RWPE2 (cell line): ENCODE measurements at regions not wholly inside any gene's neighbourhood (a gene's known extent, or its start where the extent isn't known, plus 50 kb on each side); places are given as distances from the start of the nearest gene placed in this dataset.

Experiments
- ATAC-seq: fragments of 200-7000 bp; cut with Tn5 transposase; 3 replicates; pipeline ENCODE4 v1.9.1; 2021; ENCODE audit warnings: low read depth
- DNase-seq: peaks from one replicate; pipeline ENCODE4 v3.0.0-alpha.2; 2020; ENCODE audit warnings: low spot score
- H3K27ac ChIP-seq: fragments of 450-650 bp; 2 replicates; pipeline ENCODE4 v1.5.1; 2017; ENCODE audit warnings: mild to moderate bottlenecking; ENCODE audit not compliant: poor library complexity, severe bottlenecking
- H3K27me3 ChIP-seq: fragments of 250-450 bp; sonication (Bioruptor Pico); 2 replicates; pipeline ENCODE4 v1.5.1; 2021; ENCODE audit warnings: mild to moderate bottlenecking, moderate library complexity; ENCODE audit not compliant: insufficient read depth, poor library complexity, severe bottlenecking
- H3K36me3 ChIP-seq: fragments of 250-450 bp; sonication (Bioruptor Pico); 2 replicates; pipeline ENCODE4 v1.5.1; 2020; ENCODE audit warnings: low read depth, mild to moderate bottlenecking, moderate library complexity
- H3K4me1 ChIP-seq: fragments of 250-450 bp; sonication (Bioruptor Pico); 2 replicates; pipeline ENCODE4 v1.5.1; 2021; ENCODE audit warnings: mild to moderate bottlenecking, moderate library complexity; ENCODE audit not compliant: insufficient read depth, poor library complexity, severe bottlenecking
- H3K4me3 ChIP-seq: fragments of 250-450 bp; sonication (Bioruptor Pico); 2 replicates; pipeline ENCODE4 v1.5.1; 2021; ENCODE audit warnings: mild to moderate bottlenecking, moderate library complexity; ENCODE audit not compliant: severe bottlenecking
- H3K9me3 ChIP-seq: fragments of 250-450 bp; sonication (Bioruptor Pico); 2 replicates; pipeline ENCODE4 v1.5.1; 2021; ENCODE audit warnings: mild to moderate bottlenecking, moderate library complexity; ENCODE audit not compliant: severe bottlenecking
- TF ChIP-seq, protein P1 (sequence below): fragments of 450-650 bp; IDR thresholded peaks from one replicate; pipeline ENCODE4 v1.5.1; 2017; ENCODE audit warnings: mild to moderate bottlenecking, moderate library complexity; ENCODE audit not compliant: poor library complexity, severe bottlenecking

DNA sequence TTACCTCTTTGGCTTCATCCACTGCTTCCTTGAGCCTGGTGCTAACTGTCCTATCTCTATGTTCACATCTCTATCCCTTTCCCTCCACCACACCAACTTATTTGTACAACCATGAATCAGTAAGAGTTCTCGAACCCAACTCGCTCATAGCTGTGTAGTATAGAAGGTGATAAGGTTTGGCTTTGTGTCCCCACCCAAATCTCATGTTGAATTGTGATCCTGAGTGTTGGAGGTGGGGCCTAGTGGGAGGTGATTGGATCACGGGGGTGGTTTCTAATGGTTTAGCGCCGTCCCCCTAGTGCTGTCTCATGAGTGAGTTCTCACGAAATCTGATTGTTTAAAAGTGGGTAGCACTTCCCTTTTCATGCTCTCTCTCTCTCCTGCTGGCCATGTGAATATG lies 235.6 kb upstream of the FMN2 start:
- no peaks in the 10 kb centered on the region for H3K27me3 ChIP-seq
- no peaks in the 10 kb centered on the region for H3K36me3 ChIP-seq
- DNase-seq (no peak), ATAC-seq (no peak)
- no peaks in the 10 kb centered on the region for H3K4me1 ChIP-seq
- H3K27ac ChIP-seq = no peak overlapping the region
- no peak overlapping the region for H3K4me3 ChIP-seq
- TF ChIP-seq, protein P1, sequence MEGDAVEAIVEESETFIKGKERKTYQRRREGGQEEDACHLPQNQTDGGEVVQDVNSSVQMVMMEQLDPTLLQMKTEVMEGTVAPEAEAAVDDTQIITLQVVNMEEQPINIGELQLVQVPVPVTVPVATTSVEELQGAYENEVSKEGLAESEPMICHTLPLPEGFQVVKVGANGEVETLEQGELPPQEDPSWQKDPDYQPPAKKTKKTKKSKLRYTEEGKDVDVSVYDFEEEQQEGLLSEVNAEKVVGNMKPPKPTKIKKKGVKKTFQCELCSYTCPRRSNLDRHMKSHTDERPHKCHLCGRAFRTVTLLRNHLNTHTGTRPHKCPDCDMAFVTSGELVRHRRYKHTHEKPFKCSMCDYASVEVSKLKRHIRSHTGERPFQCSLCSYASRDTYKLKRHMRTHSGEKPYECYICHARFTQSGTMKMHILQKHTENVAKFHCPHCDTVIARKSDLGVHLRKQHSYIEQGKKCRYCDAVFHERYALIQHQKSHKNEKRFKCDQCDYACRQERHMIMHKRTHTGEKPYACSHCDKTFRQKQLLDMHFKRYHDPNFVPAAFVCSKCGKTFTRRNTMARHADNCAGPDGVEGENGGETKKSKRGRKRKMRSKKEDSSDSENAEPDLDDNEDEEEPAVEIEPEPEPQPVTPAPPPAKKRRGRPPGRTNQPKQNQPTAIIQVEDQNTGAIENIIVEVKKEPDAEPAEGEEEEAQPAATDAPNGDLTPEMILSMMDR = no peak
- no peaks in the 10 kb centered on the region for H3K9me3 ChIP-seq

DNA sequence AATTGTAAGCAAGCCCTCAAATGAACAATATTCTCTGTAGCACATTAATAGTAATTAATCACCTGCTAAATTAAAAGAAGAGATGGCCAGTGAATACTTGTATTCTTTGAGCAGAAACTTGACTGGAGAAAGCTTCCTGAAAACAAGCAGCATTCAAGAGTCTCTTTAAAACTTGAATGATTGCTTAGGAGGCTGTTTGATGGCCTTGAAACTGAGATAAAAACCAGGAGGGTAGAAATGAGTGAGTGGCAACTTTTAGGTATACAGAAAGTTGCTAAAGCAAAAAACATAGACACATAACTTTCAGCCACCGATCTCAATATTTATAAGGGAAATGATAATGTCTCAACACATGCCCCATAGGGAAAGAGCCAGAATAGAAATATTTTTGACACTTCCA lies 234.8 kb upstream of the FMN2 start:
- TF ChIP-seq, protein P1 = no peak
- H3K27me3 ChIP-seq = no peaks in the 10 kb centered on the region
- no peak overlapping the region for H3K4me3 ChIP-seq
- H3K36me3 ChIP-seq = no peaks in the 10 kb centered on the region
- ATAC-seq (no peak), DNase-seq (no peak)
- H3K4me1 ChIP-seq = no peaks in the 10 kb centered on the region
- no peaks in the 10 kb centered on the region for H3K9me3 ChIP-seq
- H3K27ac ChIP-seq = no peak overlapping the region

DNA sequence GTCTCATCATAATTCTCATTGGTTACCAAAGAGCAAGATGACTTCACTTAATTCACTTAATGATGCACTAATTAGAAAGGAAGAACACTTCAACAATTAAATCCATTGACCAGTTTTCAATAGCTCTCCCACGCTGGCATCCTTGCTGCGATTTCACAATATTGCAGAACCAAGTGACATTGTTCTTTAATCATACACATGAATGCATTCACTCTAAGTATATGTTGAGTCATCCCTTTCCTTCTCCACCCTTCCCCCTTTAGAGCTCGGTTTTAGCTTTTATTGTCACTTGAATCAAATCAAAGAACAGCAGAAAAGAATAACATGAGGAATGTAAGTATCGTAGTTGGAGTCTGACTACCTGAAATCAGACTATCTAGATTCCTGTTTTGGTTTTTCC lies 233.6 kb upstream of the FMN2 start:
- no peaks in the 10 kb centered on the region for H3K4me1 ChIP-seq
- H3K27ac ChIP-seq = no peak overlapping the region
- H3K9me3 ChIP-seq = no peaks in the 10 kb centered on the region
- H3K4me3 ChIP-seq = no peak overlapping the region
- no peaks in the 10 kb centered on the region for H3K27me3 ChIP-seq
- TF ChIP-seq, protein P1 = no peak
- no peak for ATAC-seq
- H3K36me3 ChIP-seq = no peaks in the 10 kb centered on the region
- no peak for DNase-seq

DNA sequence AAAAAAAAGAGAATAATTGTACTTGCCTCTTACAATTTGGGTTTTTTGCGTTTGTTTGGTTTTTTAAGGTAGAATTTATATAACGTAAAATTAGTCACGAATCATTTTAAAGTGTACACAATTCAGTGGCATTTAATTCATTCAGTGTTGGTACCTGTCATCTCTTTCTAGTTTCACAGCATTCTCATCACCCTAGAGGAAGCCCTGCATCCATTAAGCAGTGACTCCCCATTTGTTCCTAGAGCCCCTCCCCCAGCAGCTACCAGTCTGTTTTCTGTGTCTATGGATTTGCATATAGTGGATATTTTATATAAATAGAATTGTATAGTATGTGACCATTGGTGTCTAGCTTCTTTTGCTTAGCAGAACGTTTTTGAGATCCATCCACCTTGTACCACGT lies 233.2 kb upstream of the FMN2 start:
- no peak overlapping the region for H3K27ac ChIP-seq
- no peaks in the 10 kb centered on the region for H3K36me3 ChIP-seq

DNA sequence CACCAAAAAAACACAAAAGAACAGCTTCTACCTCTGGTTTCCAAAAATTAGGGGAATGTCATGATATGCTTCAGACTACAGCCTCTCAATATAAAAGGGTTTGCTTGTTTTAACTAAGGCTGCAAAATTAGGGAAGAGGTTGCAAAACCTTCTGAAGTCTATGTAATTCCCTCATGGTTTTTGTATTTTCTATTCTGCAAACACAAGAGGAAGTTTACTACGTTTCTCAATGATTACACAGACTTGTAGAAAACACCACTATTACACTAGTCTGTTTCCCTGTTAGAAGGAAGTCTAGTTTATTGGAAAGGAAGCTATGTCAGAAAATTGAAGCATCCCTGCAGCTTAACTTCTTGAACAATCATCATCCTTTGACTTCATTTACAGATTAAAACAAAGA lies 229.7 kb upstream of the FMN2 start:
- no peaks in the 10 kb centered on the region for H3K9me3 ChIP-seq
- ATAC-seq (no peak), DNase-seq (no peak)
- H3K4me3 ChIP-seq = no peak overlapping the region
- H3K27ac ChIP-seq = no peak overlapping the region
- H3K4me1 ChIP-seq = no peaks in the 10 kb centered on the region
- TF ChIP-seq, protein P1 = no peak
- no peaks in the 10 kb centered on the region for H3K36me3 ChIP-seq
- H3K27me3 ChIP-seq = no peaks in the 10 kb centered on the region

More for the DNA sequence above, 233.2 kb upstream of the FMN2 start:
- Histone ChIP-seq H3K4me3 (no peak overlapping the region), H3K9me3 (no peaks in the 10 kb centered on the region), H3K27me3 (no peaks in the 10 kb centered on the region), H3K4me1 (no peaks in the 10 kb centered on the region)
- DNase-seq (no peak), ATAC-seq (no peak)
- TF ChIP-seq, protein P1 = no peak
